Embryonic facial prominence (tissue), 1 donor: ENCODE measurements at regions not wholly inside any gene's neighbourhood (a gene's known extent, or its start where the extent isn't known, plus 50 kb on each side); places are given as distances from the start of the nearest gene placed in this dataset.

Source experiments
- DNase-seq: peaks from one replicate; pipeline ENCODE4 v3.0.0-alpha.2; 2016; ENCODE audit errors: extremely low spot score

DNA sequence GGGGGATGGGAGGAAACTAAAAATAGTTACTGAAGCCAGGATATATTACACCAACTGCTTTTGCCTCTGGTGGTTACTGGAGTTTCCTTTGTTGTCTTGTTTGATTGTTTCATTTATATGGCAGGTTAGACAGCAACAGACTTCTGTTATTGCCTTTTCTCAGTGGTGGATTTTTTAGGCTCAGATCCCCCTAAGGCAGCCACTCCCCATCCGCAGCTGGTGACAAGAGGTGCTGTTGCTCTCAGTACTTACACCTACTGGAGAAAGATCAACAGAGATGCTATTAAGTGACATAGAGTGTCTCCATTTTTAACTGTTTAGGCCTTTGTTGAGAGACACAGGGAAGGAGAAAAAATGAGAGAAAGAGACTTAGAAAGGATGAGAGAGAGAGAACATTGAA, 552.1 kb downstream of the PKHD1 start:
- DNase-seq: no peak

DNA sequence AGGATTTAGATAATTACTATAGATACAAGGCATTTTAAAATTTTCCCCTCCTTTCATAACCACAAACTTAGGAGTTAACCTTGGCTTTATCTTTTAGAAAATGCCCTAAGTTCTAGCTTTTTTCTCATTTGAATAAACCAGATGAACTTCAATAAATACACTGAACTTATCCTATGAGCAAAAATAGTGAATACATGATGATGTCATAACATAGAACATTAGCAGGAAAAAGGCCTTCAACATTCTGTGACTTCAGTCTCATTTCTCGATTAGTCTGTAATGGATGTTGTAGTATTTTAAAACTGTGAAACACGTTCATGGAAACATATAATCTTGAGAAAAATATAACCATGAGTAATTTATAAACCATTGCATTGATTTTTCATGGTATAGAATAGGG, 550.7 kb downstream of the PKHD1 start:
- no peak for DNase-seq

DNA sequence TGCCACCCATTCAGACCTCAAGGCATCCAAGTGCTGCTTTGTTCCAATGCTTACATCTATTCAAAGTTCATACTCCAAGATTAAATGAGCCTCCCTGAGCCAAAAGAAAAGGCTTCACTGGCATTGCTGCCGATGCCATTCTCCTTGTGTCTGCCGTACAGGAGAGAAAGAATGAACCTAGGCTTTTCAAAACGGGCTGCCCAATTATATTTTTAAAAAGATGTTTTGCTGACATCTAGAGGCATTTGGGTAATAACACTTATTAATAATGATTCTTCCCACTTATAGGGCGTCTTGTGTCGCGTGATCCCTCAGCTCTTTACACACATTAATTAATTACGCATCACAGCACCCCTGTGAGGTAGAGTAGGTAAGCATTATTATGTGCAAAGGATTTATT, 545.6 kb downstream of the PKHD1 start:
- DNase-seq: no peak

DNA sequence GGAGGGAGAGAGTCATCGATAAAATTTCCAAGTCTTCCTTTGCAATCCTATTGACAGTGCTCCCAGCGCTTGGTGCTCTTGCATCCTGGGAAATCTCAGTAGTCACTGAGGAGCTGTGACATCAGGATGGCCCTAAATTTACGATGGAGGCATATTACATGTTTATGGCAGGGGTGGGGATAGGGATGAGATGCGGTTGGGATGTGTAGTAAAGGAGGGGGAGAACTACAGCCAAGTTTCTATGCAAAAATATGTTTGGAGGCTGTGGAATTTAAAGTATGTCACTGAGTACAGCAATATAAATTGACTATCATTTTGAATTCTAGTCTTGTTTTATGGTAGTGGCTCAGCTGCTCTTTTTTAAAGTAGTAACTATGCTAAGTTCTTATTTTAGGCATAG, 544.9 kb downstream of the PKHD1 start:
- no peak for DNase-seq

DNA sequence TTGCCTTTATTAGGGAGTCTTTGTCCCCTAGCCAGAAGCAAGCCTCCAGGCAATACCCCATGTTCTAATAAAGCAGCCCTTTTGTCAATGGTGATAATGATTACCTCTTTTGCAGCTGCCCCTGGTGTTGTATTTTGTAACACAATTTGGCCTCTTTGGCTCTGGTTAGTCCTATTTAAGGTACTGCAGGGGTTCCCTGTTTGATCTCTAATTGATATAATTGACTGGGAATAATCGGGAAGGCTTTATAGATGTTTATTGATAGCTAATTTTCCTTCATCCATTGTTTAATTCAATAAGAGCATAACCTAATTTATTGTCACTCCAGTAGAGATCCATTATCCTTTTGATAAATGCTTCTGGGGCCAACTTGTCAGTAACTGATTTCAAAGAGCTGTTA, 537.2 kb downstream of the PKHD1 start:
- DNase-seq: no peak

DNA sequence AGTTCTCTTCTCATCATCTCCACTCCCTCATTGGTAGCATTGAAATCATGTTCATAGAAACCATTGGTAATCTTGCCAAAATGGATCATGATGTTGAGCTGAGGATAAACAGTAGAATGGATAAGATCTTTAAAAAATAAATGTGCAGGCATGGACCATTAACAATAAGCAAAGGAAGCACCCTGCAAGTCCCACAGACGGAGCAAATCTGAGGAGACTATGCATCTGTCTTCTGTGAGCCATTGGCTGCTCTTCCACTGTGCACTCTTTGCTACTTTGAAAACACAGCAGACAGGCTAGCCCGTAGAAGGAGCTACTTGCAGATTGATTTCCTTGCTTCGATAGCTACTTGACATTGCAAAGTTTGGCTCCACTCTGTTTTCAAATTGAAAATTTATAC, 535.0 kb downstream of the PKHD1 start:
- DNase-seq: no peak

DNA sequence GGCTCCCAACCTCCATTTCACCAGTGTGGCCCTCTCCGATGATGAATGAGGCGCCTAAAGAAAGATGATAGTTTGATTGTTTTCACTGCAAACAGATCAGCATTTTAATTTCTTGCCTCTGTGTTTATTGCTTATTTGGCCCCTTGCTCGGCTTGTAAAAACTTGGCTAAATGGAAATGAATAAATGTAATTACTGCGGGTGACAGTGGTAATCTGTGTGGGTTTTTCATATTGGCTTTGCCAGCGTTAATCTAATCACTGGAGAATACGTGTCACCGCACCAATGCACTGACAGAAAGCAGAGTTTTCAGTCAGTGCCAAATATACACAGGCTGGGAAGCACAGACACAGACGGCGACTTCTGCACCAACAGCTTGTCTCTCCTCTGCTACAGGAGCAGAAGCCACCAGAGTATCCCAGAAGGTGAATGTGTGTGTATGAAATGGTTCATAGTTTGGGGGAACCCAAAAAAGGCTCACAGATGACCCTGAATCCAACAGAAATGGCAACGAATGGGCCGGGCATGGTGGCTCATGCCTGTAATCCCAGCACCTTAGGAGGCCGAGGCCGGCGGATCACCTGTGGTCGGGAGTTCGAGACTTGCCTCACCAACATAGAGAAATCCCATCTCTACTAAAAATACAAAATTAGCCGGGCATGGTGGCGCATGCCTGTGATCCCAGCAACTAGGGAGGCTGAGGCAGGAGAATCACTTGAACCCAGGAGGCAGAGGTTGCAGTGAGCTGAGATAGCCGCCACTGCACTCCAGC, 534.0 kb downstream of the PKHD1 start:
- DNase-seq: no peak

DNA sequence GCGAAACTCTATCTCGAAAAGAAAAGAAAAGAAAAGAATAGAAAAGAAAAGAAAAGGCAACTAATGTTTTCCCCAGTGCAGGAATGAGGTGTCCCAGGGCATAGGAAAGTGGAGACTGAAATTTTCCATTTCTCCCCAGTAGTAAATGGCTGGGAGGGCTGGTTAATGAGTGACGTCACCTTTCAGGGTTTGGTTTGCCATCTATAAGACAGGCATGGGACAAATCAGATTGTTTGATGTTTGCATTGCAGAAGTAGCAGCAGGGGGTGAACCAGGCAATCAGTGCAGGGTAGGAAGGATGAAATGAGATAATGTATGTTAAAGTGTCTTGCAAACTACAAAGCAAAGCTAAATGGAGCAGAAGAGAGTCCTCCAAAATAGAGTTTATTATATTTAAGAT, 533.4 kb downstream of the PKHD1 start:
- DNase-seq: no peak

DNA sequence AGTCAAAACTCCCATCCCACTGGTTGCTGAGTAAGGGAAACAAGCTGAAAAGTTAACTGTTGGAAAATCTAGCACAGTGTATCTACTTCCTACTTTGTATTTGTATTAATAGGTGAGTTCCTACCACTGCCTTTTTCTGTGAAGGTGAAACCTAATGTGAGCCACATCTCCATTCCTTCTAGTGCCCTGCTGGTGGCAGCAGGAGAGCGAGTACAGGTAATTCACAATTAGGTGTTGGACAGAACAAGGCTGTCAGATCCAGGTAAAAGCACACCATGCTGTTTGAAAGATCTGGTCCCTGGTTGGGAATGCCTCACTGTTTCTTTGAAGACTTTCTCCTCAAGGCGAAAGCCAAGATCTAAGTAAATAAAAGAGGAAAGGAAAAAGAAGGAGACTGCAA, 528.4 kb downstream of the PKHD1 start:
- no peak for DNase-seq

DNA sequence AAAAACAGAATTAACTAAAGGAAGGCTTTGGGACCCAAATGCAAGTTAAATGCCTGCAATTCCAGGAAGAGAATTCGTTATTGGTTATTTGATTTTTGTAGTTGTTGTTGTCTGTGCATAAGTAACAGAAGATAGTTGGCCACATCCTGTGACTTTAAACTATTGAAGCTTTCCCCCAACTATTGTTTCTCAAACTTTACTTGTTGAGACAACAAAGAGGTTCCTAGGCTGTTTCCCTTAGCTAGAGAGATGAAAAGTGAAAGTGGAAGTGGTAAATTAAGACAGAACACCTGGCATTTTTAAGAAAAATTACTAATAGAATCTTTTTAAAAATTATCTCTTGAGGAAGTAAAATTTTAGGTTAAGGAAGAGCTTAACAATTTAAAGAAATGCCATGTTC, 525.2 kb downstream of the PKHD1 start:
- no peak for DNase-seq
